ENCODE measurements at regions not wholly inside any gene's neighbourhood (a gene's known extent, or its start where the extent isn't known, plus 50 kb on each side); places are given as distances from the start of the nearest gene placed in this dataset.

DNA sequence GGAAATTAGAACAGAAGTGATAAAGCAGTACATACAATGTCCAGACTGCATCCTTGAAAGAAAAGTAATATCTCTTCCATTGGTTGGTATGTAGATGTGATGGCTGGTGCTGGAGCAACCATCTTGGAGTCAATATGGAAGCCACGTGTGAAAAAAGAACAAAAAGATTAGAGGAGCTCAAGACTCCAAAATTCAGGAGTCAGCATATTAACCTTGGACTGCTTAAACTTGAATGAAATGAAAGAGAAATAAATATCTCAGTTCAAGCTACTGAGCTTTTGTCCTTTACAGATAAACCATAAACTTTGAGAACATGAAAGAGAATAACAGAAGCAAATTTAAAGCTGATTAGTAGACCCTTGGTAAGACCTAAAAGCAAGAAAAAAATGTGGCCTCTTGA is 197.9 kb downstream of the HS3ST3B1 start:
- no peak for DNase-seq (ENCODE audit: low read depth)
- TF ChIP-seq, protein P1, sequence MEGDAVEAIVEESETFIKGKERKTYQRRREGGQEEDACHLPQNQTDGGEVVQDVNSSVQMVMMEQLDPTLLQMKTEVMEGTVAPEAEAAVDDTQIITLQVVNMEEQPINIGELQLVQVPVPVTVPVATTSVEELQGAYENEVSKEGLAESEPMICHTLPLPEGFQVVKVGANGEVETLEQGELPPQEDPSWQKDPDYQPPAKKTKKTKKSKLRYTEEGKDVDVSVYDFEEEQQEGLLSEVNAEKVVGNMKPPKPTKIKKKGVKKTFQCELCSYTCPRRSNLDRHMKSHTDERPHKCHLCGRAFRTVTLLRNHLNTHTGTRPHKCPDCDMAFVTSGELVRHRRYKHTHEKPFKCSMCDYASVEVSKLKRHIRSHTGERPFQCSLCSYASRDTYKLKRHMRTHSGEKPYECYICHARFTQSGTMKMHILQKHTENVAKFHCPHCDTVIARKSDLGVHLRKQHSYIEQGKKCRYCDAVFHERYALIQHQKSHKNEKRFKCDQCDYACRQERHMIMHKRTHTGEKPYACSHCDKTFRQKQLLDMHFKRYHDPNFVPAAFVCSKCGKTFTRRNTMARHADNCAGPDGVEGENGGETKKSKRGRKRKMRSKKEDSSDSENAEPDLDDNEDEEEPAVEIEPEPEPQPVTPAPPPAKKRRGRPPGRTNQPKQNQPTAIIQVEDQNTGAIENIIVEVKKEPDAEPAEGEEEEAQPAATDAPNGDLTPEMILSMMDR (IDR thresholded peaks at IDR 0.05; ENCODE audit: low read depth, low read length, missing control alignments), result no peak

DNA sequence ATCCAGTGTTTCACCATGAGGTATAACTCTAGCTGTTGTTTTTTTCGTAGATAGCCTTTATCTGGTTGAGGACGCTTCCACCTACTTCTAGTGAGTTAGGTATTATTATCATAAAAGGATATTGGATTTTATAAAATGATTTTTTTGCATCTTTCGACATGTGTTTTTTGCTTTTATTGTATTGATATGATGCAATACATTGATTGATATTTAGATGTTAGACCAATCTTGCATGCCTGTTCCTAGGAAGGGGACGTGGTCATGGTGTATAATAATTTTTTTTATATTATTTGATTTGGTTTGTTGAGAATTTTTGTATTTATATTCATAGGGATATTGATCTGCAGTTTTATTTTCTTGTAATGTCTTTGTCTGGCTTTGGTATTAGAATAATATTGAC is 193.3 kb downstream of the HS3ST3B1 start:
- H3K4me3 ChIP-seq (ENCODE audit: low read depth, low read length), result no peak overlapping the region
- TF ChIP-seq, protein P1 (IDR thresholded peaks at IDR 0.05; ENCODE audit: low read depth, low read length, missing control alignments), result no peak
- DNase-seq (ENCODE audit: low read depth), result no peak

More for the DNA sequence above, 197.9 kb downstream of the HS3ST3B1 start:
- no peak overlapping the region for H3K4me3 ChIP-seq (ENCODE audit: low read depth, low read length)

DNA sequence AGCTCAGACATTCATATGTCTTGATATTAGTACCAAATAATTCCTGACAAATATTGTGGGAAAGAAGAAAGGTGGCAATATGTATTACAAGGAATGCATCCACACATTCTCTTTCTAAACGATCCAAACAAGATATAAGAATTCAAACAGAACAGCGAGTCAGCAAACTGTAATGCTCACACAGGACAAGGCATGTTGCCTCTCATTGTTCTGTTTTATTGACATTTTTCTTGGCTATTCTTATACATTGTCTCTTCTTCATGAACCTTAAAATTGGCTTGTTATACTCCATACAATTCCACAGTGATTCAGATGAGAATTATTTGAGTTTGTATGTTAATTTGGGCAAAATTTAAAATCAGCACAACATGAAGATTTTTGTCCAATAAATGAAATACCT is 189.1 kb downstream of the HS3ST3B1 start:
- no peak for DNase-seq (ENCODE audit: low read depth)
- TF ChIP-seq, protein P1 (IDR thresholded peaks at IDR 0.05; ENCODE audit: low read depth, low read length, missing control alignments), result no peak
- H3K4me3 ChIP-seq (ENCODE audit: low read depth, low read length), result no peak overlapping the region

GRCh38 chr17:14488958-14489550 is 188.2 kb downstream of the HS3ST3B1 start:
- no peak overlapping the region for H3K4me3 ChIP-seq (ENCODE audit: low read depth, low read length)
- TF ChIP-seq, protein P1 (IDR thresholded peaks at IDR 0.05; ENCODE audit: low read depth, low read length, missing control alignments), result no peak
- DNase-seq (ENCODE audit: low read depth), result no peak

DNA sequence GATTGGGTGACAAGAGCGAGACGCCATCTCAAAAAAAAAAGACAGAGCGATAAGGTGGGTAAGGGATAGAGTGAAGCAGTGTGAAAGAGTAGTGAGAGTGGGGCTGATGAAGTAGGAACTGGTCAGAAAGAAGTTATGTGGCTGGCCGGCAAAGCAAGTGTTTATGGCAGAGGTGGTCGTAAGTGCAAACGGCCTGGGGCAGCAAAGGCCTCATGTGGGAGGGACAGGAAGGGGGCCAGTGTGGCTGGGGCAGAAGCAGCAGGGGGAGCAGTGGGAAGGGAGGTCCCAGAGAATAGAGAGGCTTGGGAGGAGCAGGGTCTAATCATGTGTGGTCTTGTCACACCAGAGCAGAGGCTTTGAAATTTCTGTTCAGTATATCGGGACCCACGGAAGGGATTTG is 186.2 kb downstream of the HS3ST3B1 start:
- TF ChIP-seq, protein P1 (IDR thresholded peaks at IDR 0.05; ENCODE audit: low read depth, low read length, missing control alignments), result no peak
- no peak for DNase-seq (ENCODE audit: low read depth)
- no peak overlapping the region for H3K4me3 ChIP-seq (ENCODE audit: low read depth, low read length)

- DNase-seq (ENCODE audit: low read depth), result no peak
- TF ChIP-seq, protein P1 (IDR thresholded peaks at IDR 0.05; ENCODE audit: low read depth, low read length, missing control alignments), result no peak
- H3K4me3 ChIP-seq (ENCODE audit: low read depth, low read length), result no peak overlapping the region
Measured at GRCh38 chr17:14482715-14483114, 181.8 kb downstream of the HS3ST3B1 start.

GRCh38 chr17:14481664-14482063 is 180.8 kb downstream of the HS3ST3B1 start:
- TF ChIP-seq, protein P1 (IDR thresholded peaks at IDR 0.05; ENCODE audit: low read depth, low read length, missing control alignments), result no peak
- no peak overlapping the region for H3K4me3 ChIP-seq (ENCODE audit: low read depth, low read length)
- DNase-seq (ENCODE audit: low read depth), result no peak

All from GM12864 (cell line).